ENCODE measurements at regions not wholly inside any gene's neighbourhood (a gene's known extent, or its start where the extent isn't known, plus 50 kb on each side); places are given as distances from the start of the nearest gene placed in this dataset.

DNA sequence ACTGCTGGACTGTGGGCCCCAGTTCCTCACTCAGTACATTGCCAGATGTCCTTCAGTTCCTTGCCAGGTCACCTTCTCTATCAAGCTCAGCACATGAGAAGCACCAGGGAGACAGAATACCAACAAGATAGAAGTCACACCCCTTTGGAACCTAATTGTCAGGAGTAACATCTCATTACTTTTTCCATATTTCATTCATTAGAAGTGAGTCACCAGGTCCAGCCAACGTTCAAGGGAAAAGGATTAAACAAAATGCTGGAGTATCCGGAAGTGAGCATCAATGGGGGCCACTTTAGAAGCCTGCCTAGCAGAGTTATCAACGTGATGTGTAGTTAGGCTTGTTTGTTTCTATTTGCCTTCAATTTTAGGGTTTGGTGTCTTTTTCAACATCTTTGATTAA, 569.3 kb downstream of the MIAT start:
- DNase-seq (ENCODE audit: low read depth) = no peak

DNA sequence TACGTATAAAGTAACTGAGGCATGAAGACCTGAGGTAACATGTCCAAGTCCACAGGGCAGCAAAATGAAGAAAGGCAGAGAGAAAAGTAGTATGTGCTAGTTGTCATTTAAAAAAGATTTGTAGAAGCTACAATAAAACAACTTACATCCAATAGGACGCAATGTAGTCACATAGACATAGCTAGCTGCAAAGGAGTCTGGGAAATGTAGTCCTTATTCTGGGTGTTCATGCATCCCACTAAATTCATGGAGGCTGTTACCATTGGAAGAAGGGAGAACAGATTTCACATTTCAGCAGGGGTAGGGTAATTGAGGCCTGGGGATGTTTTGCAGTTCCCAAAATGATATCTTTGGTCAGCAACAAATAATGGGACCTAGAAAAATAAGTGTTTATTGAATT, 571.4 kb downstream of the MIAT start:
- no peak for DNase-seq (ENCODE audit: low read depth)

DNA sequence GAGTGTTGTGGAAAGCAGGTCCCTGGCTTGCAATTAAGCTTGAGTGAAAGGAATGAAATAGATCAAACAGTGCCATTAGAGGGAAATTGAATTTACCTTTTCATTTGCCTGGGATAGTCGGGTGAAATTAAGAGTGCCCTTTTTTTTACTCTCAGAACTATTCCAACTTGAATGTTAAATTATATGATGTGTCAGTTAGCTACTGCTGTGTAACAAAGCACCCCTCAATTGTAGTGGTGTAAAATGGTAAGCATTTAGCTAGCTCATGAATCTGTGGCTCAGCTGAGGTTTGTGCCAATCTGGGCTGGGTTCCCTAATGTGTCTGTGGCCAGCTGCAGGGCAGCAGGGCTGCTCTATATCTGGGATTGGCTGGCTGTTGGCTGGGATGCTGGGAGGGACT, 571.4 kb downstream of the MN1 start:
- DNase-seq (ENCODE audit: low read depth) = no peak

DNA sequence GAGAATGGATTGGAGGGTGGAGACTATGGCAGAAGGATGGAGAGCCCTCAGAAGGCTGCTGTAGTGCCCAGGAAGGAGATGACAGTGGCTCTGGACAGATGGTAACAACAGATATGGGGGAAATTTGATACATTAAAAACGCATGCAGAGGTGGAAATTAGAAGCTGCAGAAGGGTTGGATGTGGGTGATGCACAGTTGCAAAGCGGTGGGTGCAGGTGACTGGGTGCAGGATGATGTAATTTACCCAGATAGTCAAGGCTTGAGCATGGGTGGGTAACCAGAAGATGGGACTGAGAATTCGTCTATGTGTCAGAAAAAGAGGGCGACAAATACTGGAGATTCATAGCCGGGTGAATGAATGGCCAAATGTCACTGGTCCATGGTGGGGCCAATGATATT, 570.3 kb downstream of the MN1 start:
- DNase-seq (ENCODE audit: low read depth) = no peak

DNA sequence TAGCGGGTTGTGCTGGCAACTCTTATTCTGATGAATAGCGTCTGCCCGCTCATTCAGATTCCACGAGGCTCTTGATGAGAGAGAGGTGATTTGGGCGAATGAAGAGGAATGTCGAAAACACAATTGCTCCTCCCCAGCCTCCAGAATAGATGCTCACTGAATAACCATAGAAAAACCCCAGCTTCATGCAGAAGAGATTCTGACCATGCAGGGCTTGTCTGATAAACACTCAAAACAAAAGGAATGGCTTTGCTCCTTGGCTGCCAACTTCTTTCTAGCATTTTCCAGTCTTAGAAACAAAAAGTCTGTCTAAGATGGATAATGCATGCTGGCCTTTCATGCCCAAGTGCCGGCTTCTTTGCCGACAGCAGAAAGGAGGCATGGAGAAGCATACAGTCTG, 569.5 kb downstream of the MN1 start:
- no peak for DNase-seq (ENCODE audit: low read depth)

DNA sequence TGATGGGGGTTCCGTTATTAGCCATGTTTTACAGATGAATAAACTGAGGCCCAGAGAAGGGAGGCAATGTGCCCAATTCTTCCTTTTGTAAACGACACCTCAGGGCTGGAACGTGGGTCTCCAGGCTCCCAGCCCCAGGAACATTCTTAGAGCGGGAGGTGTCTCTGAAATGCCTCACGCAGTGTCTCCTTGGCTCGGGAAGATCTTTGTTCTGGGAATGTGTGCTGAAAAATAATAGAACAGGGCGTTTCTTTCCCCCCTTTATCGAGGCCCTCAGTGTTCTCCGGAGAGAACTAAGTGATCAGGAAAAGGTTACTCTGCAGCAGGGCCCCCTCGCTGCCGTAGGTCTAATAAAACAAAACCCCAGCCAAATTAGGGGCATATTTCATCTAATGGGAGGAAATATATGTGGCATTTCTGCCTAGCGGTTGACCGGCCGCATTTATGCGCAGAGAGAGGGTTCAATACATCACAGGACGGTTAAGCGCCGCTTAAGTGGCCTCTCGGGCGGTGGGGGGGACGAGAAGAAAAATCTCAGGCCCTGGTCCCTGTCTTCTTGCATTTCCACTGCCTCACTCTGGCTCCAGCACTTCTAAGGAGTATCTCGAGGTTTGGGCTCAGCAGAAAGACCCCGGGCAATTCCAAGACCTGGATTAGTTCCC, 564.3 kb downstream of the MN1 start:
- DNase-seq (ENCODE audit: low read depth) = no peak

DNA sequence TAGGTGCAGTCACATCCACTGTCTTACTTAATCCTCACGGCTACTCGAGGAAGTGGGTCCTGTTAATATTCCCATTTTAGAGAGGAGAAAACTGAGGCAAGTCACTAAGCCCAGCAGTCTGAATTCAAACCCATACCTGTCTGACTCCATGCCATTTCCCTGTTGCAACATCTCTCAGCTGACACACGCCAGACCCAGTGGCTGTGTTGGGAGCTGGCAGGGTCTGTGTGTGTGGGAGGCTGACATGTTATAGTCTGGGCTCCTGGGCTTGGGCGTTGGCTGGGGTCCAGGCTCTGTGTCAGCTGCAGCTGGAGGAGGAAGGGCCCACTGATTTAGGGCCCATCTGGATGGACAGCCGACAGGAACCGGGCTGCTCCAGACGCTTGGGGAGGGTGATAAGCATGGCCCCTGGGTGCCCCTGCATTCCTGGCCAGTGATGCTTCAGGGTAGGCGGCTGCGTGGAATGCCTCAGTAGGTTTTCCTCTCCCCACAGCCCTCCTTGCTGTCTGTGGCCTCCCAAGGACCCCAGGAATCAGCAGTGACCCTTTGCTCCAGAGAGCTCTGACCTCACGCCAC, 562.5 kb downstream of the MN1 start:
- no peak for DNase-seq (ENCODE audit: low read depth)

DNA sequence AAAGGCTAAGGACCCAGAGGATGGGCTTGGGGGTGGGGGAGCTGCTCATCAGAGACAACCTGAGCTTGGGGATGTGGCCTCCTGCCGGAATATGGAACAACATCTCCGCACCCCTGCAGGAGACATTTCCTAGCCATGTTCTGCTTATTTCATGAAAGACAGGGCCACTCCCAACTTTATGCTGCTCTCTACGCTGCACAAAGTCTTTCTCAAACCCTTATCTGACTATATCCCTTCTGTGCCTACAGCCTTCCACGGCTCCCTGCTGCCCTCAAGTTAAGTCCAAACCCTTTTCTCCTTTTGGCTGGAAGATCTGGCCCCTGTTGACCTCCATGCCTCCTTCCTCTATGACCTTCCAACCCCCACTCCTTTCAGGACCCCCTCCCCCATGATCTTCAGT, 562.0 kb downstream of the MN1 start:
- no peak for DNase-seq (ENCODE audit: low read depth)

DNA sequence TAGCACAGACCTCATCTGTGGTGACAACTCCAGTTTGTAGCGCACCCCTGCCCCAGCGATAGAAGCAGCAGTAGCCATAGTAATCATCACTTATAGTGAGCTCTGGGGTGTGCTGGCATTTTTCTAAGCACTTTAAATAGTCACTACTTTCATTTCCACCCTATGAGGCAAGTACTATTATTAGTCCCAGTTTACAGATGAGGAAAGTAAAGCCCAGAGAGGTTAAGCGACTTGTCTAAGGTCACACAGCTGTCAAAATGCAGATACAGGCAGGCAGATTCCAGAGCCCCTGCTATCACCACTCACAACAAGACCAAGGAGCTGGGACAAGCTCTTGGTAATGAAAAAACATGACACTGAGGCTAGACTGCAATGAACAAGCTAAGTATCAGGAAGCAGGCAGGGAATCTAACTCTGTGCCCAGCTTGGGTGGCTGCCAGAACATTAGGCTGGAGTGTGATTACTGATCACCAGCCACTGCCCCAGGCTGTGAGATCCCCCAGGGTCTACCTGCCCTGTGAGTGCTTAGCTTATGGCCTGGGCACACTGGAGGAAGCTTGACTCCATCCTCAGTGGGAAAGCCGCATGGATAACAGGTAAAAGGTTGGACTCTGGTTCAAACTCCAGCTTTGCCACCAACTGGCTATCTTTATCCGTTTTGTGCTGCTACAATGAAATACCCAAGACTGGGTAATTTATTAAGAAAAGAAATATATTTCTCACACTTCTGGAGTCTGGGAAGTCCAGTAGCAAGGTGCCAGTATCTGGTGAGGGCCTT, 561.1 kb downstream of the MN1 start:
- DNase-seq (ENCODE audit: low read depth) = no peak

DNA sequence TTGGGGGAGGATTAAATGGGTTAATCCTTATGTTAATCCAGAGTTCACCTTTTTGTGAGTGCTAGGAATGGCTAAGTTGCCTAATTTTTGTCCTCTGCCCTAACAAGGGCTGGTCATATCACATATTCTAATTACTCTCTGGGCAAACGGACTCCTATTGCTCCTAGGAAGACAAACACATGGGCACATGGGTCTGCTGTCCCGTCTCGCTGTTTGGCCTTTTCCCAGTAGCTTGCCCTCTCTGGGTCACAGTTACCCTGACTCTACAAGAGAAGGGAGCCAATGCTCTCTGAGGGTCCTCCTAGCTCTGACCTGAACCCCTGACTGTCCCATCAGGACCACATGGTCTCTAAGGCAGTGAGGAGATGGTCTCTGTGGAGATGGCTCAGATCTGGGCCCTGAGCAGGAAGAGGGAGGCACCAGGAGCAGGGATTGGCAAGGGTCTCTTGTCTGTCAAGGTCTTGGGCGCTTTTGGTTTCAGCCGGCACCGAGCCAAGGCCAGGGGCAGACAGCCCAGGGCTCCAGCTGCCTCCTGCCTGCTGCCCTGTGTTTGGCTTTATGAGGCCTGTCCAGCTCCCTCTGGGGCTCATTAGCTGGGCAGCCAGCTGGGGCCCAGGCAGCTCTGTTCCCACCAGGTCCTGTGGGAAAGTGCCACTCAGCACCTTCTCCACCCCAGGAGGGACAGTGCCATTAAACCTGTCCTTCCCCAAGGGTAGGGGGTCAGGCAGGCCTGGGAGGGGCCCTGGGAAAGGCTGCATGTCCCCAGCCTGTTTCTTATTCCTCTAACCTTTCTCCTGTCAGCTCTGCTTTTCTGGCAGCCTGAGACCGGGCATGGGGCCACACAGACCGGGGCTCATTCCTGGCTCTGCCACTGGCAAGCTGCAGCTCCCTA, 559.9 kb downstream of the MN1 start:
- no peak for DNase-seq (ENCODE audit: low read depth)

DNA sequence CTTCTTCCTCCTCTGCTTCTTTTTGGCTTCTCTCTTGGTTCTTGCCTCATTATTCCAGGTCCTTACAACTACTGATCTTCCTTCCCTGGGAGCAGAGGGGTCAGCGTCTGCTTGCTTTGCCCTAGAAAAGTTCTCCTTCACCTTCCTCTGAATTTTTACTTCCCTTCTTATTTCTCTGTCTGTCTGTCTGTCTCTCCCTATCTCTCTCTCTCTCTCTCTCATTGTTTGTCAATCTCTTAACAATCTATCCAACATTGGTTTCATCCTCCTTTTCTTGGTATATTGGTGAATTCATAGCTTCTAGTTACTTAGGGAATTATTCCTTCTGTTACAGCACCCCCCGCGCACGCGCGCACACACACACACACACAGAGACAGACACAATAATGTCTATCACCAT, 559.1 kb downstream of the MN1 start:
- no peak for DNase-seq (ENCODE audit: low read depth)

DNA sequence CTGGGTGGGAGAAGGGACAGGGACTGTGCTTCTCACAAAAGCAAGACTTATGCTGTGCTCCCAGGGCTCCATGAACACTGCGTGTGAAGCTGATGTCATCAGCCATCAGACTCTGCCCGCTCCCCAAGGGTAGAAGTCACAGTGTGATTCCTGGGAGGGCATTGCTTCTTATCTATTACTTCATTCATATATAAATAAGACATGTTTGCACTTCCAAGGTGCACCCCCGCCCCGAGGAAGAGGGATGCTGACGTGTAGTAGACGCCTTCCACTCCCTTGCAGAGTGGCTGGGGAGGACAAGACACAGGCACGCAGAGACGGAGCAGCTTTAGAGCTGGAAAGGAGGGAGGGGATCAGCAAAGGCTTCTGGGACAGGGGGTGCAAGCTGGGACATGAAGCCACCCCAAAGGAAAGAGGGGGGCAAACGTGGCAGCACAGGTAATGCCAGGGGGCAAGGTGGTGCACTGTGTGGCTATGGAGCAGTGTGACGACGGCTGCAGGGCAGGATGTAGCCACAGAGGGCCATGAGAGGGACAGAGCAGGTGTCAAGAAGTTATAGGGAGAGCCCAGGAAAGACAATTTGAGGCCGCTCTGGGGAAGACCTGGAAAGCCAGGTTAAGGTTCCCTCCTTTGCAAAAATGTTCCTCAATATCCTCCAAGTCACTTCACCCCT, 558.5 kb downstream of the MN1 start:
- DNase-seq (ENCODE audit: low read depth) = no peak

DNA sequence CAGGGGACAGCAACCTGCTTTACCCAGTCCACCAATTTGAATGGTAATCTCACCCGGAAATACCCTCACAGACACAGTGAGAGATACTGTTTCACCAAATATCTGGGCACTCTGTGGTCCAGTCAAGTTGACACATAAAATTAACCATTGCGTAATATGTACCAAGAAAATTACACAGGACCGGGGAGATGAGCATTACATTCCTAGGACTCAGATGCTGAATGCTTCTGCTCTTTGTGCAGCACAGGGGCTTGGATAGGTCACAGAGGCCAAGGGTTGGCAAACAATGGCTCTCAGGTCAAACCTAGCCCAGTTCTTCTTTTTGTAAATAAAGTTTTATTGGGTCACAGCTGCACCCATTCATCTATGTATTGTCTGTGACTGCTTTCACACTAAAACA, 557.2 kb downstream of the MN1 start:
- no peak for DNase-seq (ENCODE audit: low read depth)

DNA sequence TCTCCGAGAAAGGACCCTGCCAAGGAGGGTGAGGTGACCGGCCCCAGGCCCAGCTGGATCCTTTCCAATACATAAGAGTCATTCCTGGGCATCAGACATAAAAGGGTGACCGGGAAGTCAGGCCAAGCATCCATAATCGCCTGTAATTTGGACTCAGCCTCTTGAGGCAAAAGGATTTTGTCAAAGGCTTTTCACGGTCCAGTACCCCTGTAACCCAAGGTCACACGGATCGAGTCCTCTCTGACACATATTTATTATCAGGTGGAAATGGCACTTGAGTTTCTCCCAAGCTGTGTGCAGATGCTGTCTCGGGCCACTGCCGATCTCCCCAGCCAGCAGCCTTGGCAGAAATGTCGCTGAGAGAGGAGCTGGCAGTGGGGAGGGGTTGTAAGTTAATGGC, 556.5 kb downstream of the MN1 start:
- no peak for DNase-seq (ENCODE audit: low read depth)

DNA sequence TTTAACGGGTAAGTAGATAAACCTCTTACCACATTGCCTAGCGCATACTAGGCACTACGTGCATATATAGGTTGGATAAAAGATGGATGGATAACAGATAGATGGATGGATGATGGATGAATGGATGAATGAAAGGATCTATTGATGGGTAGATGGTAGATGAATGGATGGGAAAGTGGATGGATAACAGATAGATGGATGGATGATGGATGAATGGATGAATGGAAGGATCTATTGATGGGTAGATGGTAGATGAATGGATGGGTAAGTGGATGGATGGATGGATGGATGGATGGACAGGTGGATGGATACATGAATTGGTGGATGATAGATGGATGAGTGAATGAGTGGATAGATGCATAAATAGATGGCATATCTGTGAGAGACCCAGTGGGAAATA, 555.0 kb downstream of the MN1 start:
- DNase-seq (ENCODE audit: low read depth) = no peak

DNA sequence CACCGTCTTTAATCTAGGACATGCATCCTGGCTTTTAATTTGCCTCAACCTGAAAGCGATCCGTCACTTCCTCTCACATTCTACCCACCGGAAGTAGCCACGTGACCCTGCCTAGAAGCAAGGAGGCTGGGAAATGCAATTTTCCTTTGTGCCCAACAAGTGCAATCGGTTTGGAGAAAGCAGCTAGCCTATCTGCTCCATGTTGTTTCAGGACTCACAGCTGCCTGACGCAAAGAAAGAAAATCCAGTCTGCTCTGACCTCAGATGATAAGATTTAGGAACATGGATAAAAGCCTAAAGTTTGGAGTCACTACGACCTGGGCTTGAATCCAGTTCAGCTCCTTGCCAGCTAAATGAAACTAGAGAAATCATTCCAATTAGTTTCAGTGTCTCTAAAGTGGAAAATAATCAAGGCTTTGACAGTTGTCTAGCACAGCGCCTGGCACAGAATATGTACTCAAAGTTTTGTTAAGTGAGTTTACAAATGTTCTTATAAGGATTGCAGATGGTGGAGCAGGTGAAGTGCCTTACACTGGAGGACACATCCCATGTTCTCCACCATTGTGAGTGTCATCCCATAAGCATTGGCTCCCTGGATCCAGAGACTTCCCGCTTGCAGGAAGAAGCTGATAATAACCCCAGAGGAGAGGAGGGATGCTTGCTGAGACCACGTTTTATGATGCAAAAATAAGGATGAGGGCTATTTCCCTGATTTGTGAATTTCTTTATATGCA, 553.7 kb downstream of the MN1 start:
- no peak for DNase-seq (ENCODE audit: low read depth)

DNA sequence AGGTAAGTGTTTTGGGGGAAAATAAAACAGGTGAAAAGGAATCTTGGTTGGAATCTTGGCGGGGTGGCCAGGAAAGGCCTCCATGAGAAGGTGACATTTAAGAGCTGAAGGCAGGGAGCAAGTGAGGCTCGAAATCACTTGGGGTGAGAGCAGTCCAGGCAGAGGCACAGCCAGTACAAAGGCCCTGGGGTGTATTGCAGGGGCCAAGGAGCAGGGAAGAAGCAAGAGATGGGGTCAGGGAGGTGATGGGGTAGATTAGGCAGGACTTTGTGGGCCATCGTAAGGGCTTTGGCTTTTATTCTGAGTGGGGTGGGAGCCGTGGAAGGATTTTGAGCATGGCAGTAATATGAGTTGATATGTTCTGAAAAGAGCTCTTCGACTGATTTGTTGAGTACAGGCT, 551.1 kb downstream of the MN1 start:
- no peak for DNase-seq (ENCODE audit: low read depth)

DNA sequence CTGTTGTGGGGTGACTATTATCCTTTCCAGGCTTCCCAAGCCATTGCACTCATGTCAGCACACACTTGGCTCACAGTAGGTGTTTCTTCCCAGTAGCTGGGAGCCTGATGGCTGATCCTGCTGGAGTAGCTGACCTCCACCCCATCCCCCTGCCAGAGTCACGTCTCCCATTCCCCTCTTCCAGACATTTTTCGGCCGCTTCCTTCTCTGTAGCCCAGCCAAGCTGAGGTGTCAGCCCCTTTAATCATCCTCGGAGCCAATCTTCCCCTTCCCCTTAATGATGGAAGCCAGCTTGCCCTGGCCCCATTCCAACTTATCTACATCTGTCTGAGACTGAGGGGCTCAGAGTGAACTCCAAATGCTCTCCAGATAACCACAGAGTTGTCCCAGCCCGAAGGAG, 550.7 kb downstream of the MN1 start:
- DNase-seq (ENCODE audit: low read depth) = no peak

DNA sequence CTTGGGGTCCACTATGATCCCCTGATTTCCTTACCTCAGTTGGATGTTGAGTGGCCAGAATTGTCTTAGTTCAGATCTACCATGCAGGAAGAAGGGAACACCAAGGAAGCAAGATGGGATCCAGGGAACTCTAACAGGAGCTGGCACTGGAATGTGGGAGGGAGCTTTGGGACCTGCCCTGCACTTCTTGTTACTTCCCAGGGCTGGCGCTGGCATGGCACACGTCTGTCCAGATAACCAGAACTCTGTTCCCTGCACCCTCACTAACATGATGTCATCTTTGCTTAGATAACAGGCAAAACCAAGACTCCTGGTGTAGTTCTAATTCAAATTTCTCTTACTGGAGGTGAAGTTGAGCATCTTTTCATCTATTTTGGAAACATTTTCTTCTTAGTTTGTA, 550.0 kb downstream of the MN1 start:
- no peak for DNase-seq (ENCODE audit: low read depth)

DNA sequence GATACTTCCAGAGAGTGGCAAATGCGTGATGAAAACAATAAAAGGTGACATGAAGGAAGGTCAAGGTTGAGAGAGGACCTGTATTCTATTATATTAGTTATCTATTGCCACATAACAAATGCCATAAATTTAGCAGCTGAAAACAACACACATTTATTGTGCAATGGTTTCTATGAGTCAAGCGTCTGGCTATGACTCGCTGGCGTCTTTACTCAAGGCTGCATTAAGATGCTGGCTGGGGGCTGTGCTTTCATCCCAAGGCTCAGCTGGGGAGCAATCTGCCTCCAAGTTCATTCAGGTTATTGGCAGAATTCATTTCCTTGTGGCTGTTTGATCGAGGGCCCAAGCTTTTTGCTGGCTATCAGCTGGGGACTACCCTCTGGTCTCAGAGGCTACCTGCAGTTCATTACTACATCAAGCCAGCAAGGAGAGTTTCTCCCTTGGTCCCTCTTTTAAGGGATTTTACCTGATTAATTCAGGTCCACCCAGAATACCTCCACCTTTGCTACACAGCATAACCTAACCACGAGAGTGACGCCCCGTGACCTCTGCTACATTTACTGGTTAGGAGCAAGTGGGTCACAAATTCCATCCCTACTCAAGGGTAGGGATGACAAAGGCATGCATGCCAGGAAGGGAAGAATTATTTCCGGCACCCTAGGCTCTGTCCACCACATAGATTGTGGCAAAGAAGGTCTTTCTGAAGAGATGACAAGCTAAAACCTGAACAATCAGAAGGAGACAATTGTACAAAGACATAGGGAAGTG, 549.1 kb downstream of the MN1 start:
- DNase-seq (ENCODE audit: low read depth) = no peak

Data from activated gamma-delta T cell treated with anti-CD3 and anti-CD28 coated beads, Interleukin-2, amount 50 U/mL, for 16 hours (primary cell).